Prostate gland (tissue), 2 donors: ENCODE measurements at regions not wholly inside any gene's neighbourhood (a gene's known extent, or its start where the extent isn't known, plus 50 kb on each side); places are given as distances from the start of the nearest gene placed in this dataset.

Source experiments
- POLR2AphosphoS5 ChIP-seq: sonication (generic); formaldehyde crosslinking; IDR thresholded peaks from one replicate; pipeline ENCODE4 v1.6.1; 2017; ENCODE audit warnings: antibody characterized with exemption
- TF ChIP-seq, protein P1 (sequence below), 4 experiments: fragments of 200-600 bp in 2 of 4; fragments of 450-650 bp in 2 of 4; sonication (generic) in 2 of 4; IDR thresholded peaks; 1 replicate in 3 of 4; 2 replicates in 1 of 4; pipeline ENCODE4 v1.5.1; 2016 to 2019; ENCODE audit warnings: antibody characterized with exemption in 4 of 4, mild to moderate bottlenecking in 2 of 4, moderate library complexity in 2 of 4

DNA sequence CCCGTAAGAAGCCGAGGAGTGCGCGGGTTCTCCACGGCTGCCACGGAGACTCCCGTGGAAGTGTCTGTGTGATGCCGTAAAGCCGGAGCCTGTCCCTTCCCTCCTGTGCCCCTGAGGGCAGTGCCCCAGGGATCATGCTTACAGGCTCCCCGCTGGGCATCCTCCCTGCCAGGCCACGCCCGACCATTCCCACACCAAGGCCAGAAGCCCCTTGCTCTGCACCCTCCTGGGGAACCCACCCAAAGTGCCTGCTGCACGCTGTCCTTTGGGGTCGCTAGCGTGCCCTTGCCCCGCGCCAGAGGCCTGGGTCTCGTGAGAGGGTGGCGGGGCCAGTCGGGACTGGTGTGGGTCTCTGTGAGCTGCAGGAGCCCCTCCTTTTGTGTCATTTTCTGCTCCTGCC lies 228.5 kb upstream of the C1orf174 start:
- TF ChIP-seq, protein P1, sequence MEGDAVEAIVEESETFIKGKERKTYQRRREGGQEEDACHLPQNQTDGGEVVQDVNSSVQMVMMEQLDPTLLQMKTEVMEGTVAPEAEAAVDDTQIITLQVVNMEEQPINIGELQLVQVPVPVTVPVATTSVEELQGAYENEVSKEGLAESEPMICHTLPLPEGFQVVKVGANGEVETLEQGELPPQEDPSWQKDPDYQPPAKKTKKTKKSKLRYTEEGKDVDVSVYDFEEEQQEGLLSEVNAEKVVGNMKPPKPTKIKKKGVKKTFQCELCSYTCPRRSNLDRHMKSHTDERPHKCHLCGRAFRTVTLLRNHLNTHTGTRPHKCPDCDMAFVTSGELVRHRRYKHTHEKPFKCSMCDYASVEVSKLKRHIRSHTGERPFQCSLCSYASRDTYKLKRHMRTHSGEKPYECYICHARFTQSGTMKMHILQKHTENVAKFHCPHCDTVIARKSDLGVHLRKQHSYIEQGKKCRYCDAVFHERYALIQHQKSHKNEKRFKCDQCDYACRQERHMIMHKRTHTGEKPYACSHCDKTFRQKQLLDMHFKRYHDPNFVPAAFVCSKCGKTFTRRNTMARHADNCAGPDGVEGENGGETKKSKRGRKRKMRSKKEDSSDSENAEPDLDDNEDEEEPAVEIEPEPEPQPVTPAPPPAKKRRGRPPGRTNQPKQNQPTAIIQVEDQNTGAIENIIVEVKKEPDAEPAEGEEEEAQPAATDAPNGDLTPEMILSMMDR (IDR thresholded peaks at IDR 0.05), result no peak
- no peak for TF ChIP-seq POLR2AphosphoS5
